HL-60 (cell line): ENCODE measurements at regions not wholly inside any gene's neighbourhood (a gene's known extent, or its start where the extent isn't known, plus 50 kb on each side); places are given as distances from the start of the nearest gene placed in this dataset.

Source experiments
- DNase-seq, 2 experiments: peaks; one replicate each; pipeline ENCODE4 v3.0.0-alpha.2; 2010 to 2020; ENCODE audit warnings: low read depth in 1 of 2, low spot score in 1 of 2
- H3K27ac ChIP-seq: fragments of 250-450 bp; sonication (Bioruptor Pico); replicated peaks from 2 replicates; pipeline ENCODE4 v1.5.1; 2020; ENCODE audit warnings: mild to moderate bottlenecking, moderate library complexity
- H3K27me3 ChIP-seq: fragments of 250-450 bp; sonication (Bioruptor Pico); 2 replicates; pipeline ENCODE4 v1.5.1; 2021; ENCODE audit warnings: mild to moderate bottlenecking, moderate library complexity; ENCODE audit not compliant: insufficient read depth, poor library complexity, severe bottlenecking
- H3K4me3 ChIP-seq: replicated peaks from 2 replicates; pipeline ENCODE4 v1.5.1; 2011; ENCODE audit warnings: mild to moderate bottlenecking, control low read depth, low read length; ENCODE audit not compliant: insufficient read depth
- CTCF ChIP-seq: IDR thresholded peaks from one replicate; pipeline ENCODE4 v1.5.1; 2011; ENCODE audit warnings: low read length, control low read depth, inconsistent platforms; ENCODE audit not compliant: insufficient read depth
- GABPA ChIP-seq: IDR thresholded peaks from 2 replicates; pipeline ENCODE4 v1.6.1; 2012; ENCODE audit warnings: low read depth
- POLR2AphosphoS5 ChIP-seq: IDR thresholded peaks from 2 replicates; pipeline ENCODE4 v1.6.1; 2012; ENCODE audit warnings: low read depth
- SPI1 ChIP-seq: IDR thresholded peaks from 2 replicates; pipeline ENCODE4 v1.6.1; 2012; ENCODE audit warnings: low read depth, mild to moderate bottlenecking, borderline replicate concordance
- TF ChIP-seq, protein P1 (sequence below): IDR thresholded peaks from 2 replicates; pipeline ENCODE4 v1.6.1; 2012; ENCODE audit warnings: low read depth; ENCODE audit not compliant: insufficient replicate concordance

GRCh38 chr14:104393898-104394381 lies 185.6 kb upstream of the C14orf180 start:
- no peak for DNase-seq
- no peak for TF ChIP-seq POLR2AphosphoS5
- TF ChIP-seq, protein P1, sequence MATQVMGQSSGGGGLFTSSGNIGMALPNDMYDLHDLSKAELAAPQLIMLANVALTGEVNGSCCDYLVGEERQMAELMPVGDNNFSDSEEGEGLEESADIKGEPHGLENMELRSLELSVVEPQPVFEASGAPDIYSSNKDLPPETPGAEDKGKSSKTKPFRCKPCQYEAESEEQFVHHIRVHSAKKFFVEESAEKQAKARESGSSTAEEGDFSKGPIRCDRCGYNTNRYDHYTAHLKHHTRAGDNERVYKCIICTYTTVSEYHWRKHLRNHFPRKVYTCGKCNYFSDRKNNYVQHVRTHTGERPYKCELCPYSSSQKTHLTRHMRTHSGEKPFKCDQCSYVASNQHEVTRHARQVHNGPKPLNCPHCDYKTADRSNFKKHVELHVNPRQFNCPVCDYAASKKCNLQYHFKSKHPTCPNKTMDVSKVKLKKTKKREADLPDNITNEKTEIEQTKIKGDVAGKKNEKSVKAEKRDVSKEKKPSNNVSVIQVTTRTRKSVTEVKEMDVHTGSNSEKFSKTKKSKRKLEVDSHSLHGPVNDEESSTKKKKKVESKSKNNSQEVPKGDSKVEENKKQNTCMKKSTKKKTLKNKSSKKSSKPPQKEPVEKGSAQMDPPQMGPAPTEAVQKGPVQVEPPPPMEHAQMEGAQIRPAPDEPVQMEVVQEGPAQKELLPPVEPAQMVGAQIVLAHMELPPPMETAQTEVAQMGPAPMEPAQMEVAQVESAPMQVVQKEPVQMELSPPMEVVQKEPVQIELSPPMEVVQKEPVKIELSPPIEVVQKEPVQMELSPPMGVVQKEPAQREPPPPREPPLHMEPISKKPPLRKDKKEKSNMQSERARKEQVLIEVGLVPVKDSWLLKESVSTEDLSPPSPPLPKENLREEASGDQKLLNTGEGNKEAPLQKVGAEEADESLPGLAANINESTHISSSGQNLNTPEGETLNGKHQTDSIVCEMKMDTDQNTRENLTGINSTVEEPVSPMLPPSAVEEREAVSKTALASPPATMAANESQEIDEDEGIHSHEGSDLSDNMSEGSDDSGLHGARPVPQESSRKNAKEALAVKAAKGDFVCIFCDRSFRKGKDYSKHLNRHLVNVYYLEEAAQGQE: no peak
- no peak overlapping the region for H3K4me3 ChIP-seq
- H3K27me3 ChIP-seq: peaks cover 2% of the 10 kb centered on the region
- H3K27ac ChIP-seq: no peak overlapping the region

- H3K4me3 ChIP-seq: no peak overlapping the region
- TF ChIP-seq, protein P1: no peak
- TF ChIP-seq CTCF (no peak), POLR2AphosphoS5 (no peak), SPI1 (no peak), GABPA (no peak)
- H3K27me3 ChIP-seq: peaks cover 2% of the 10 kb centered on the region
- no peak overlapping the region for H3K27ac ChIP-seq
- DNase-seq: no peak
These were observed 185.1 kb upstream of the C14orf180 start for GRCh38 chr14:104394409-104394851.

DNA sequence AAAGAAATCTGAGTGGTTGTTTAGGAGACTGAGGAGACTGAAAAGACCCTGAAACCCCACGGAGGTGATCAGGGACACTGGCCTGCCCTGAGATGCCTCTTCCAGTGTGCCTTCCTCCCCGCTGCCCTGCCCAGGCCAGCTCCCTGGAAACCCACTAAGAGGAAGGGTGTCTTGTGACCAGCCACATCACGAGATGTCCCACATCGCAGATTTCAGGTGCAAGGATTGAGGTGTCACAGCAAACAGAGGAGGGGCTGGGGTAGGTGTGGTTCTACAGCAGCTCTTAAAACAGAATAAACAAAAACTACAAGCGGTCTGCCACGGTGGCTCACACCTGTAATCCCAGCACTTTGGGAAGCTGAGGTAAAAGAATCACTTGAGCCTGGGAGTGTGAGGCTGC lies 184.3 kb upstream of the C14orf180 start:
- Histone ChIP-seq H3K27ac (no peak overlapping the region), H3K27me3 (peaks cover 2% of the 10 kb centered on the region), H3K4me3 (no peak overlapping the region)
- no peak for DNase-seq
- TF ChIP-seq, protein P1: no peak
- TF ChIP-seq SPI1 (no peak), CTCF (no peak), POLR2AphosphoS5 (no peak), GABPA (no peak)
